ENCODE measurements at regions not wholly inside any gene's neighbourhood (a gene's known extent, or its start where the extent isn't known, plus 50 kb on each side); places are given as distances from the start of the nearest gene placed in this dataset.

DNA sequence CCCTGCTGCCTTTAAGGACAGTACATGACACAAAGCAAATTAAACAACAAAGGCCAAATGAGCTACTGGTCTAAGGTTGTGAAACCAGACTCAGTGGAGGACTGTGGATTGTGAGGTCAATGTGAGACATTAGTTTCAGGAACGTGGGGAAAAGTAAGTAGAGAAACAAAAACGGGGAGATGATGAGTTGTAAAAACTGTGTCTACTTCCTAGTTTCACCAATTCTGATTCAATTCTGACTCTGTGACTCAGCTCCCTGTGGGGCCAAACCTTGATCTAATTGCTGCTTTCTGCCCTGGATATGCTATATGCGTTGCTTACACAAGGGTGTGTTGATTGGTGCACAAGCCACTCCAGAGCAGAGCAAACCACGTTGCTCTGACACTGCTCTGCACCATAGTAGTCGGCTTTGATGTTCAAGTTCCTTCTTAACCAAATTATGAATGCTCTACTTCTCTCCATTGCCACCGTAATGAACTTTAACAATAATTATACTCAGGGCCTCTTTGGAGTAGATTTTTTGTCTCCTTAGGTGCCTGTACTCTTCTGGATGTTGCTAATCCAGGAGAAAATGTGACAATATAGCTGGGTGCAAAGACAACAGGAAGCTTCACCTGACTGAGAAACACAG, 1640.1 kb upstream of the CELF4 start:
- TF ChIP-seq, protein P1, sequence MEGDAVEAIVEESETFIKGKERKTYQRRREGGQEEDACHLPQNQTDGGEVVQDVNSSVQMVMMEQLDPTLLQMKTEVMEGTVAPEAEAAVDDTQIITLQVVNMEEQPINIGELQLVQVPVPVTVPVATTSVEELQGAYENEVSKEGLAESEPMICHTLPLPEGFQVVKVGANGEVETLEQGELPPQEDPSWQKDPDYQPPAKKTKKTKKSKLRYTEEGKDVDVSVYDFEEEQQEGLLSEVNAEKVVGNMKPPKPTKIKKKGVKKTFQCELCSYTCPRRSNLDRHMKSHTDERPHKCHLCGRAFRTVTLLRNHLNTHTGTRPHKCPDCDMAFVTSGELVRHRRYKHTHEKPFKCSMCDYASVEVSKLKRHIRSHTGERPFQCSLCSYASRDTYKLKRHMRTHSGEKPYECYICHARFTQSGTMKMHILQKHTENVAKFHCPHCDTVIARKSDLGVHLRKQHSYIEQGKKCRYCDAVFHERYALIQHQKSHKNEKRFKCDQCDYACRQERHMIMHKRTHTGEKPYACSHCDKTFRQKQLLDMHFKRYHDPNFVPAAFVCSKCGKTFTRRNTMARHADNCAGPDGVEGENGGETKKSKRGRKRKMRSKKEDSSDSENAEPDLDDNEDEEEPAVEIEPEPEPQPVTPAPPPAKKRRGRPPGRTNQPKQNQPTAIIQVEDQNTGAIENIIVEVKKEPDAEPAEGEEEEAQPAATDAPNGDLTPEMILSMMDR (conservative IDR thresholded peaks at IDR 0.05; ENCODE audit: low read length), result no peak
- TF ChIP-seq EZH2phosphoT487 (IDR thresholded peaks at IDR 0.05; ENCODE audit: borderline replicate concordance, low read depth, low read length), result no peak
